Nephron progenitor cell (in vitro differentiated cells): ENCODE measurements at regions not wholly inside any gene's neighbourhood (a gene's known extent, or its start where the extent isn't known, plus 50 kb on each side); places are given as distances from the start of the nearest gene placed in this dataset.

ENCODE experiments used
- DNase-seq: peaks from one replicate; pipeline ENCODE4 v3.0.0; 2021
- H3K27ac Mint-ChIP-seq: 2 replicates; pipeline ENCODE4 v1.8.0; 2021; ENCODE audit warnings: mild to moderate bottlenecking, moderate library complexity, mixed read lengths
- H3K27me3 Mint-ChIP-seq: 2 replicates; pipeline ENCODE4 v1.8.0; 2021; ENCODE audit warnings: mild to moderate bottlenecking, low read depth, mixed read lengths; ENCODE audit not compliant: poor library complexity
- H3K36me3 Mint-ChIP-seq: 2 replicates; pipeline ENCODE4 v1.8.0; 2021; ENCODE audit warnings: low read depth, mixed read lengths
- H3K4me1 Mint-ChIP-seq: 2 replicates; pipeline ENCODE4 v1.8.0; 2021; ENCODE audit warnings: mixed read lengths
- H3K4me3 Mint-ChIP-seq: 2 replicates; pipeline ENCODE4 v1.8.0; 2021; ENCODE audit warnings: mild to moderate bottlenecking, moderate library complexity, mixed read lengths
- H3K9me3 Mint-ChIP-seq: 2 replicates; pipeline ENCODE4 v1.8.0; 2021; ENCODE audit warnings: mild to moderate bottlenecking, moderate library complexity, mixed read lengths
- CTCF ChIP-seq: fragments of 200-600 bp; sonication (generic); IDR thresholded peaks from 2 replicates; pipeline ENCODE4 v1.5.0; 2021; ENCODE audit warnings: antibody characterized with exemption

GRCh38 chr11:119551420-119552105, 128.6 kb upstream of the THY1 start:
- Mint-ChIP-seq H3K9me3 (peaks cover 25% of the 10 kb centered on the region), H3K4me1 (no peaks in the 10 kb centered on the region)

GRCh38 chr11:119550053-119550752, 127.2 kb upstream of the THY1 start:
- H3K36me3 Mint-ChIP-seq = no peaks in the 10 kb centered on the region
- no peak overlapping the region for H3K4me3 Mint-ChIP-seq
- no peak for DNase-seq
- H3K27ac Mint-ChIP-seq = no peak overlapping the region
- H3K9me3 Mint-ChIP-seq = peaks cover 15% of the 10 kb centered on the region
- H3K4me1 Mint-ChIP-seq = no peaks in the 10 kb centered on the region
- peaks cover under 1% of the 10 kb centered on the region for H3K27me3 Mint-ChIP-seq
- TF ChIP-seq CTCF = no peak

More at GRCh38 chr11:119551420-119552105, 128.6 kb upstream of the THY1 start:
- H3K27ac Mint-ChIP-seq = no peak overlapping the region
- no peaks in the 10 kb centered on the region for H3K36me3 Mint-ChIP-seq
- no peak for DNase-seq
- TF ChIP-seq CTCF = no peak
- H3K4me3 Mint-ChIP-seq = no peak overlapping the region
- H3K27me3 Mint-ChIP-seq = no peaks in the 10 kb centered on the region

GRCh38 chr11:119547511-119547910, 124.5 kb upstream of the THY1 start:
- Mint-ChIP-seq H3K27me3 (peaks cover 10% of the 10 kb centered on the region), H3K9me3 (peaks cover 12% of the 10 kb centered on the region), H3K4me1 (no peaks in the 10 kb centered on the region), H3K36me3 (no peaks in the 10 kb centered on the region), H3K4me3 (no peak overlapping the region), H3K27ac (no peak overlapping the region)
- TF ChIP-seq CTCF = no peak
- DNase-seq = no peak

GRCh38 chr11:119545978-119546915, 123.3 kb upstream of the THY1 start:
- Mint-ChIP-seq H3K27me3 (peaks cover 13% of the 10 kb centered on the region), H3K9me3 (peaks cover 12% of the 10 kb centered on the region), H3K4me3 (no peak overlapping the region), H3K36me3 (no peaks in the 10 kb centered on the region), H3K27ac (no peak overlapping the region), H3K4me1 (no peaks in the 10 kb centered on the region)
- no peak for TF ChIP-seq CTCF
- no peak for DNase-seq

GRCh38 chr11:119540370-119541125, 117.6 kb upstream of the THY1 start:
- Mint-ChIP-seq H3K9me3 (peaks cover 3% of the 10 kb centered on the region), H3K27ac (no peak overlapping the region), H3K4me3 (no peak overlapping the region), H3K36me3 (no peaks in the 10 kb centered on the region), H3K4me1 (peaks cover 22% of the 10 kb centered on the region), H3K27me3 (peaks cover 20% of the 10 kb centered on the region)
- TF ChIP-seq CTCF = no peak
- no peak for DNase-seq
